ENCODE measurements at regions not wholly inside any gene's neighbourhood (a gene's known extent, or its start where the extent isn't known, plus 50 kb on each side); places are given as distances from the start of the nearest gene placed in this dataset.

DNA sequence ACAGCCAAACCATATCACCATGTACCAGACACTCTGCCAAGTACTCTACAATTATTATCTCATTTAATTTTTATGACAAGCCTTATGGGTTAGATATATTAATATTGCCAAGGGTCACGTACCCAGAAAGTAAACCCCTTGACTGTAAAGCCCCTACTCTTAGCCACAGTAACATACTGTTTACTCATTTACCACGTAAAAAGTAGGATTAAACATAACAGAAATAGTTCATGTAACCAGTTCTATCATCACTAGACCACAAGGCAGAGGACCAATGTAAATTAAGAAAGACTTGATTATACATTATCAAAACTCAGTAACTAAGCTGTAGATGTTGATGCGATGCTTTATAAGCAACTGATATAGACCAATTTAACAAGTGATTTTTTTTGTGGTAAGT is 101.5 kb upstream of the CNTNAP4 start:
- H3K4me3 ChIP-seq (ENCODE audit: low read depth, low read length) = no peak overlapping the region
- TF ChIP-seq, protein P1, sequence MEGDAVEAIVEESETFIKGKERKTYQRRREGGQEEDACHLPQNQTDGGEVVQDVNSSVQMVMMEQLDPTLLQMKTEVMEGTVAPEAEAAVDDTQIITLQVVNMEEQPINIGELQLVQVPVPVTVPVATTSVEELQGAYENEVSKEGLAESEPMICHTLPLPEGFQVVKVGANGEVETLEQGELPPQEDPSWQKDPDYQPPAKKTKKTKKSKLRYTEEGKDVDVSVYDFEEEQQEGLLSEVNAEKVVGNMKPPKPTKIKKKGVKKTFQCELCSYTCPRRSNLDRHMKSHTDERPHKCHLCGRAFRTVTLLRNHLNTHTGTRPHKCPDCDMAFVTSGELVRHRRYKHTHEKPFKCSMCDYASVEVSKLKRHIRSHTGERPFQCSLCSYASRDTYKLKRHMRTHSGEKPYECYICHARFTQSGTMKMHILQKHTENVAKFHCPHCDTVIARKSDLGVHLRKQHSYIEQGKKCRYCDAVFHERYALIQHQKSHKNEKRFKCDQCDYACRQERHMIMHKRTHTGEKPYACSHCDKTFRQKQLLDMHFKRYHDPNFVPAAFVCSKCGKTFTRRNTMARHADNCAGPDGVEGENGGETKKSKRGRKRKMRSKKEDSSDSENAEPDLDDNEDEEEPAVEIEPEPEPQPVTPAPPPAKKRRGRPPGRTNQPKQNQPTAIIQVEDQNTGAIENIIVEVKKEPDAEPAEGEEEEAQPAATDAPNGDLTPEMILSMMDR (IDR thresholded peaks at IDR 0.05; ENCODE audit: insufficient read depth, low read length, missing control alignments) = no peak
- POLR2A ChIA-PET = no interaction called here
- DNase-seq (ENCODE audit: low read depth, low spot score) = no peak
- CTCF ChIA-PET = no interaction called here

DNA sequence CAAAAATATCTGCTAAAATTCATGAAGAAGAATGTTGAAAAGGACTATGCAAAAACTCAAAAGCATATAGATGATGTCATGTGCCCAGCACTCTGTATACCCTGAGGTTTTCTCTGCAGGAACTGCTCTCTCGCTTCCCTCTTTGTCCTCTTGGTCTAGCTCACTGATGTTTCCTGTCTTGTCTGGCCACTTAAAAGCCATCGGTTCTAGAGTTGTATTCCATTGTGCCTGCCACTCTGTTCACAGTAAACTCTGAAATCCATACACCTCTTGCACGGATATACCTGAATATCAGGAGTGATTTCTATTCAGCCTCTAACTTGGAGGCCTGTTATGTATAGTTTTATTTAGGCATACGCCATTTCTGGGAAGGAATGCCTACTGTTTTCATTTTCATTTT is 101.0 kb upstream of the CNTNAP4 start:
- no peak overlapping the region for H3K4me3 ChIP-seq (ENCODE audit: low read depth, low read length)
- DNase-seq (ENCODE audit: low read depth, low spot score) = no peak
- POLR2A ChIA-PET = no interaction called here
- TF ChIP-seq, protein P1 (IDR thresholded peaks at IDR 0.05; ENCODE audit: insufficient read depth, low read length, missing control alignments) = no peak
- CTCF ChIA-PET = no interaction called here

DNA sequence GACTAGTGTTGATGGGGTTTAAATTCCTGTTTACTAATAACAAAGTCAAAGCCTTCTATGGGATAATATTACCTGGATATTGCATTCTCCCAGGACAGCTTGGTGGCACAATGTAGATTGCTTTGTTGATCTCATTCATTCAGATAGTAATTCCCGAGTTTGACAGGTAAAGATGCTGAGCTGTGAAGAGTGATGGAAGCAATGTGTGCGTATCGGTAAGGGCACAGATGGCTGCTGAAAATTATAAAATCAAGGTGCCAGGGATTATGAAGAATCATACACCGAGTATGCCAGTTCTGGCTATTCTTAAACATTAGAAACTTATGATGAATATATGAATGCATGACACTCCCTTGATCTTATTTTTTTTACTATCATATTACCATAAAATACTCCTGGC is 100.6 kb upstream of the CNTNAP4 start:
- ChIA-PET POLR2A (no interaction called here), CTCF (no interaction called here)
- DNase-seq (ENCODE audit: low read depth, low spot score) = no peak
- H3K4me3 ChIP-seq (ENCODE audit: low read depth, low read length) = no peak overlapping the region
- TF ChIP-seq, protein P1 (IDR thresholded peaks at IDR 0.05; ENCODE audit: insufficient read depth, low read length, missing control alignments) = no peak

DNA sequence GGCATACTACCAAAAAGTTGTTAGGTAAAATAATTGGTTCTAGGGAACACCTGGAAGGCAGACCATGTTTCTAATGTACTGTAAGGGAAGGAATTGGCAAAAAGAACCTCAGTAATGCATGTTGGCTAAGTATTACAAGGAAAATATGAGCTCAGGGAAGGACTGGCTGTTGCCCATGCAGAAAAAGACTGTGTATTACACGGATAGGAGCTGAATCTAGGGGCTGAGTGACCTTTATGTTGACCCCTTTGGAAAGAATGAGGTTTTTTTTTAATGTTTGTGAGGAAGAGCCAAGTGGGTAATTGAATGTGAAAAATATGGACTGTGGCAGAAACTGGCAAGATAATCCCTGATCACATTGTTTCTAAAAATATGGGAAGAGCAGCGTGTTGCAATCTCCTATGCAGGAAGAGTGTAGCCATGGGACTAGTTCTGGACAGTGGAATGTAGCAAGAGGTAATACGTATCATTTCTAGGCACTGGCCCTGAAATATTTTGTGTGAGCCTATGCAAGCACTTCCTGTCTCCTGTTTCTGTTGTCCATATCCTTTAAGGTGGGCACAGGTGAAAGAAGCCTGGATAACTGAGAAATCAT is 95.1 kb upstream of the CNTNAP4 start:
- POLR2A ChIA-PET = no interaction called here
- TF ChIP-seq, protein P1 (IDR thresholded peaks at IDR 0.05; ENCODE audit: insufficient read depth, low read length, missing control alignments) = no peak
- CTCF ChIA-PET = no interaction called here
- no peak for DNase-seq (ENCODE audit: low read depth, low spot score)
- no peak overlapping the region for H3K4me3 ChIP-seq (ENCODE audit: low read depth, low read length)

DNA sequence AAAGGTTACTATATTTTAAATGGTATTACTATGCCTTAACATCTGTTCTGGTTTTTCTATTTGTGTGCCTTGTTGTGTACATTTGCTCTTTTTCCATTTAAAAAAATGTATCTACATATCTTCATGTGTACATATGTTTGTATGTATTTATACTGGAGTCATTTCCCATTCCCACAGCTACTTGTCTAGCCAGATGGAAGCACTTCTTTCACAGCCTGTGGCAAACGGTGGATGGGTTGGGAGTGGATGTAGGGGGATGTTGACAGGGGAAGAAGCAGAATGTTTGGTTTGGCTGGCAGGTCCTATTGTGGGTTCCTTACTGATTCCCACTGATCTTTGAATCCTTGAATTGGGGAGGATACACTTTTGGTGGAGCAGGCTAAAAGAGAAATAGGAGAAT is 93.6 kb upstream of the CNTNAP4 start:
- DNase-seq (ENCODE audit: low read depth, low spot score) = no peak
- ChIA-PET CTCF (no interaction called here), POLR2A (no interaction called here)
- TF ChIP-seq, protein P1 (IDR thresholded peaks at IDR 0.05; ENCODE audit: insufficient read depth, low read length, missing control alignments) = no peak
- no peak overlapping the region for H3K4me3 ChIP-seq (ENCODE audit: low read depth, low read length)

DNA sequence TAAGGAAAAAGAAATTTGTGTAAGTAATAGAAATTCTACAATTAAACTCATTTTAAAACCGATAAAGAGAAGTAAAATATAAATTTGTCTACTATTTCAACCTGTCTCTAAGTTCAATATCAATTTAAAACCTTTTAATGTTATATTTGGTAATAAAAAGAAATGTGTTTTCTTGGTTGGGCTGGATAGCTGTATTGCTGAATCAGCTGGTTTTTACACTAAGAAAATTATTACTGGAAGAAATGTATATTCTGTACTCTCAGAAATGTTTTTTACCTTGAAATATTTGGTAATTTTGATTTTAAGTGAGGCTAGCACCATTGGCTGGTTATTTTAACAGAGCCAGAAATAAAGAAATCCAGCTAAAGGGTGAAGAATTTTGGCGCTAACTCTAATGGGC is 87.1 kb upstream of the CNTNAP4 start:
- no peak for DNase-seq (ENCODE audit: low read depth, low spot score)
- TF ChIP-seq, protein P1 (IDR thresholded peaks at IDR 0.05; ENCODE audit: insufficient read depth, low read length, missing control alignments) = no peak
- no peak overlapping the region for H3K4me3 ChIP-seq (ENCODE audit: low read depth, low read length)
- POLR2A ChIA-PET = no interaction called here
- CTCF ChIA-PET = no interaction called here

Measured in AG04449 (cell line).